ENCODE measurements at regions not wholly inside any gene's neighbourhood (a gene's known extent, or its start where the extent isn't known, plus 50 kb on each side); places are given as distances from the start of the nearest gene placed in this dataset.

DNA sequence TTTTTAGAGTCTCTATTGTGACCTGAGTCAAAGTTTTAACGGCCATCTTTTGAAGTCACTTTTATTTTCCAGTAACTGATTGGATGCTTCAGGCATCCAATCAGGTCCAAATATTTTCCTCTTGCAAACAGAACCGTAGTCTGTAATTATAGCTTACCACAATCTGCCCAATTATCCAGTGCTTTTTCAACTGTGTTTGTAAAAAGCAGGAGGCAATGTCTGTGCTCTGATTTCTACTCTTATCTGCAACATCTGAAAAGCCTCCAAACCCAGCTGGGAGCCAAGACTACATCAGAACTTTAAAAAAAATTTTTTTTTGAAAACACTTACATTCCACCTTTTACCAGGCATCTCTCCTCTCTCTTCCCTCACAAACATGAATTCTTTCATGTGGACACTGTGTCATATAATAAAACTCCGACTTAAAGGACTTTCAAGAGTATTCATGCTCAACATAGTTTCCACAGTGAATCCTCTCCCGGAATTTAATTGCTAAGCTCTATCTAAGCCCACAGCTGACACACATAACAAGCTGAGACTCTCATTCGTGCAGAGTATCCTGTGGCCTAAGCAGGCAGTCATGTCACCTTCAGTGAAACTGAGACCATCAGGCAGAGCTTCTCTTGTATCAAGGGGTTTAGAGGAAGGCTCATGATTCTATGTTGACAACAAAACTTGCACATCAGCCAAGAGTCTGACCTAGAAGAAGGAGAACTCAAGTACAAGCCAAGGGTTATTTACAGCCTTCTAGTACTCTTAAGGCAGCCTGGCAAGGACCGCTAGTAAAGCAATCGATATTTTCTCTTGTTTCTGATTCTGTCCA is 272.7 kb downstream of the TLE1 start:
- DNase-seq (ENCODE audit: low spot score), result no peak
- TF ChIP-seq, protein P1, sequence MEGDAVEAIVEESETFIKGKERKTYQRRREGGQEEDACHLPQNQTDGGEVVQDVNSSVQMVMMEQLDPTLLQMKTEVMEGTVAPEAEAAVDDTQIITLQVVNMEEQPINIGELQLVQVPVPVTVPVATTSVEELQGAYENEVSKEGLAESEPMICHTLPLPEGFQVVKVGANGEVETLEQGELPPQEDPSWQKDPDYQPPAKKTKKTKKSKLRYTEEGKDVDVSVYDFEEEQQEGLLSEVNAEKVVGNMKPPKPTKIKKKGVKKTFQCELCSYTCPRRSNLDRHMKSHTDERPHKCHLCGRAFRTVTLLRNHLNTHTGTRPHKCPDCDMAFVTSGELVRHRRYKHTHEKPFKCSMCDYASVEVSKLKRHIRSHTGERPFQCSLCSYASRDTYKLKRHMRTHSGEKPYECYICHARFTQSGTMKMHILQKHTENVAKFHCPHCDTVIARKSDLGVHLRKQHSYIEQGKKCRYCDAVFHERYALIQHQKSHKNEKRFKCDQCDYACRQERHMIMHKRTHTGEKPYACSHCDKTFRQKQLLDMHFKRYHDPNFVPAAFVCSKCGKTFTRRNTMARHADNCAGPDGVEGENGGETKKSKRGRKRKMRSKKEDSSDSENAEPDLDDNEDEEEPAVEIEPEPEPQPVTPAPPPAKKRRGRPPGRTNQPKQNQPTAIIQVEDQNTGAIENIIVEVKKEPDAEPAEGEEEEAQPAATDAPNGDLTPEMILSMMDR (IDR thresholded peaks at IDR 0.05; ENCODE audit: extremely low read depth, missing control alignments), result no peak

DNA sequence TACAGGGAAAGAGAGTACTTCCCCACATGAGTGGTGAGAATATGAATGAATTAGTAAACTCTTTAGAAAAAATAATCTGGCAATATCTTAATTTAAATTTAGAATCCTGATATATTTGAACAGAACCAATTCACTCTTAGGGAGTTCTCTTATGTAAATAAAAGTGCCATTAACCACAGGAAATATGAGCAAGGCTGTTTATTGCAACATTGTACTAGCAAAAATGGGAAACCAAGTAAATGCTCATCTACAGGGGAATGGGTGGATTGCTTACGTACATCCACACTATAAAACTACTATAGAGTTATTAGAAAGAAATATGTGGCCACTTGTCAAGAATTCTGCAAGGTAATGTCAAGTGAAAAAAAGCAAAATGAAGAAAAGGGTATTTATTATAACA is 274.5 kb downstream of the TLE1 start:
- no peak for DNase-seq (ENCODE audit: low spot score)
- TF ChIP-seq, protein P1 (IDR thresholded peaks at IDR 0.05; ENCODE audit: extremely low read depth, missing control alignments), result no peak

DNA sequence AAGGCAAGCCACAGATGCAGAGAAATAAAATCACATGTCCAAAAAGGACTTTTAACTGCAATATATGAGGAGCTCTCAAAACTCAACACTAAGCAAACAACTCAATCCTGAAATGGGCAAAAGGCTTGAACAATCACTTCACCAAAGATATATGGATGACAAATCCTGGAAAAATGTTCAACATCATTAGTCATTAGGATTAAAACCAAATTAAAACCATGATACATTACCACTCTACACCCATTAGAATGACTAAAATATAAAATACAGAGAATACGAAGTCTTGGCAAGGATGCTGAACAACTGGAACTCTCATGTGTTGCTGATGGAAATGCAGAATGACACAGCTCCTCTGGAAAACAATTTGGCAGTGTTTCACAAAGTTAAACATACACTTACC is 277.4 kb downstream of the TLE1 start:
- DNase-seq (ENCODE audit: low spot score), result no peak
- TF ChIP-seq, protein P1 (IDR thresholded peaks at IDR 0.05; ENCODE audit: extremely low read depth, missing control alignments), result no peak

DNA sequence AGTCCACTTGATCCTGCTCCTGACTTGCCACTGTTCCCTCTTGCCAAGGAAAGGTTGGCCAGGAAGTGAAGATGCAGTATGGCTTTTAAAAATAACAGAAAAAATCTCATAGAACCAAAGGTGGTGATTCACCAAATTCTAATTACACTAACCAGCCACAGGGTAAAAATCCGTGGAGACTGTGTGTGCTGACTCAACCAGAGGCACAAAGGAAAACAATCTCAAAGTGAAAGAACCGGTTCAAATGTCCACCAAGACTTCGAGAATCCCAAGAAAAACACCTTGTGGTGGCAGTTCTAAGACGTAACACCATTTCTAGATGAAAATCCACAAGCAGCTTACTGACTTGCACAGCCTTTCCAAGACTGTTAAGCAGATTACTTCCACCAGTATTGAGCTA is 279.1 kb downstream of the TLE1 start:
- TF ChIP-seq, protein P1 (IDR thresholded peaks at IDR 0.05; ENCODE audit: extremely low read depth, missing control alignments), result no peak
- DNase-seq (ENCODE audit: low spot score), result no peak

DNA sequence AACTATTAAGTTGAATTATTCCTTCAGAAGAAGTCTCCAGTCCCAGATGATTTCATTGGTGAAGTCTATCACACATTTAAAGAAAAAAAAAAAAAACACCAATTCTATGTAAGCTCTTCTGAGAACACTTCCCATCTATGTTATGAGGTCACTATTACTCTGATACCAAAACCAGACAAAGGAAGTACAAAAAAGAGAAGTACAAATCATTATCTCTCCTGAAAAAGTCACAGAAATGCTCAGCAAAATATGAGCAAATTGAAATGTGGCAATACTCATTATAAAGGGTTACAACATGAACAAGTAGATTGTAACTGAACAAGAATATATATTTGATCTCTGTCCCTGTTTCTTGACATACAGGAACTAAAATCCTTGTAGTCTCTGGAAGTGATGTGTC is 280.4 kb downstream of the TLE1 start:
- TF ChIP-seq, protein P1 (IDR thresholded peaks at IDR 0.05; ENCODE audit: extremely low read depth, missing control alignments), result no peak
- DNase-seq (ENCODE audit: low spot score), result no peak

DNA sequence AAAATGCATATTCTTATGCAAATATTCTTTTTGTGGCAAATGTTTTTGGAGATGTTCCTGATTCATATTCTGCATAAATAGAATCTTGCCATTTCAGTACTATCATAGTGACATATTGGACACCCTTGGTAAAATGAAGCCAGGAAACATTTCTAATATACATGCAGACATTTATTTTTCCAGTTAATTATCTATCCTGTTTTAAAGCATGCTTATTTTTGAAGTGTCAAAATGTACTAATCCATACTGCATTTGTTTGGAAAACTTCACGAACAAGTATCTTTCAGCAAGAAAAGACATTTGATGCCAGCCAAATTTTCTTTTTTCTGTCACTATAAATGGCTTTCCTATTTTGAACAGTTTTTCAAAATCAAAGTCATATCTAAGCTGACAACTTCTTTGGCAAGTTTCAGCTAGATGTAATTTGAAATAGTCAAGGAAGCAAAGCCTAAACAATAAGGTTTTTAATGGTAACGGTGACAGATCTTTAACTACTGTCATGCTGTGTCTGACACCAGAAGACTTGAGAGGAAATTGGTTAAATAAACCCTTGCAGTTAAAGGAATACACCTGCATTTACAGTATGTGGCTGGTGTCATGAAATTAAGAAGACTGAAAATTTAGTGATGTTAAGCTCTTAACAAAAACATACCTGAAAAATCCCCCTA is 284.3 kb downstream of the TLE1 start:
- no peak for DNase-seq (ENCODE audit: low spot score)
- TF ChIP-seq, protein P1 (IDR thresholded peaks at IDR 0.05; ENCODE audit: extremely low read depth, missing control alignments), result no peak
